ENCODE measurements at regions not wholly inside any gene's neighbourhood (a gene's known extent, or its start where the extent isn't known, plus 50 kb on each side); places are given as distances from the start of the nearest gene placed in this dataset.
"Not testable (repeated sequence)": the region's sequence is repeated elsewhere in the genome, so short reads cannot be mapped to it uniquely, and the experiment has no call there.

DNA sequence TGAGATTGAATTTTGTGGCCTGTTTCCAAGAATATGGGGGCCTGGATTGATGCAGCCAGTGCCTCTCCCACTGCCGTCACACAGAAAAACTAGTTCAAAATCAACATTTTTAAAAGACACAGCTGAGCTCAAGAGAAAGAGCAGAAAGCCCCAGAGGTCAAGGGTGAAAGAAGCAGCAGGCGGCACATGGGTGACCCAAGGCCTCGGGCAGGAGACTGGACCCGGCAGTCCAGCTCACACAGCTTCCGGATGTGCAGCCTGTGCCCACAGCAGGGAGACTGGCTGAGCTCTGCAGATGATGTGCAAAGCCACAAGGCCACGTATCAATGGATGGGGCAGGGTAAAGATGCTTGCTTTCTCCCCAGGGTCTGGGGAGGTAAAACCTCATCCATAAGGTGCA, 50.4 kb upstream of the RNF32 start:
- intact Hi-C loops (cut with DNase I) = no loop called here
- DNase-seq (ENCODE audit: low spot score) = no peak

DNA sequence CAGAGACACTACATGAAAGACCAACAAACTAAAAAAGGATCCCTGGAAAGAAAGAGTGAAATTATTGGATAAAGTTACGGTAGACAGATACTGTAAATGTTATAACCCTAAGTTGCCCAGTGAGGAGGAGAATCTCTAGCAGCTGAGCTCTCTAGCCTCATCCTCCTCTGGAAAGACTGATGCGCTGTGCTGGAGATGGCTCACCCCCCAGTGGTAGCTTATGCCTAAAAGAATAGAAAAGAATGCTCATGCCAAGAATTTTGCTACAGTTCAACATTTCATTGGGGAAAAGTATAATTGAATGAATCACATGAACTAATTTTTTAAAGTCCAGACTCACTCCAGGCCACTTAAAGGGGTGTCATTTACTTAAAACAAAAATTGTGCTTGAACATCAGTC, 50.8 kb upstream of the RNF32 start:
- no peak for DNase-seq (ENCODE audit: low spot score)
- intact Hi-C loops (cut with DNase I) = no loop called here

DNA sequence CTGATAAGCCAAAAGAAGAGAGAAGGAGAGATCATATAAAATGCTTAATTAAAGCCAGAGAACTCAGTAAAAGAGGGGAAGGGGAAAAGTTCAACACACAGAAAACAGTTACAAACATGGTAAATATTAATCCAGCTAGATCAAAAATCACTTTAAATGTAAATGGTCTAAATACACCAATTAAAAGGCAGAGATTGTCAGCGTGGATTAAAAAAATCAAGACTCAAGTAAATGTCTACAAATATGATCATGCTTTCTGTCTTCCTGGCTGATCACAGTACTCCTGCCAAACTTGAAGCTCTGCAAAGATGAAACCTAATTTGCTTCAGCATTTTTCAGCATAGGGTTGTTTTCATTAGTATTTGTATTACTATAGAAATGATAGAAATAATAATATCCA, 54.6 kb upstream of the RNF32 start:
- no peak for DNase-seq (ENCODE audit: low spot score)
- intact Hi-C loops (cut with DNase I) = no loop called here

DNA sequence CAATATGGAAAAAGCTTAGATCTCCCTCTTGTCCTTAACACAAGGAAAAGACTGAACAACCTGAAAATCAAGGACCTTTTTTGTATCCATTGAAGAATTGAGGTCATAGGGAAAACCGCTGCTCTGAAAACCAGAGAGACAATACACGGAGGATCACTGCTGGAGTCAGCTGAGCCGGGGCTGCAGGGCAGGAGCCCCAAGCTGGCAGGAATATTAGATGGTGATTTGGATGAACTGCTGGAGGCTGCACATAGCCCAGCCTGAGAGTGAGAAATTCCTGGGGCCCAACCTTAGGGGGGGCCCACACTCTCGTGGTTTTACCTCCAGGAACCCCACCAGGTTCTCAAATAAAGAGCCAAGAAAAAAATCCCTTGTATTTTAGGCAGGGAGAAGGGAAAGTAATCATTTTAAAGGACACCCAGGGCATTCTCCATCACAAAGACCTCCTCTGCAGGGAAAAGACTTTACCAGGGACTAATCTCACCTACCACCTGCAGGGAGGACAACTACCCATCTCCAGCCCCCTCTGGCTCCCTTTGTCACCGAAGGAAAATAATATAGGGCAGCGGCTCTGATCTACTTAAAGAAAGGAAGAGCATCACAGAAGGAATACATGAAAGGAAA, 55.4 kb upstream of the RNF32 start:
- no peak for DNase-seq (ENCODE audit: low spot score)
- intact Hi-C loops (cut with DNase I) = no loop called here

DNA sequence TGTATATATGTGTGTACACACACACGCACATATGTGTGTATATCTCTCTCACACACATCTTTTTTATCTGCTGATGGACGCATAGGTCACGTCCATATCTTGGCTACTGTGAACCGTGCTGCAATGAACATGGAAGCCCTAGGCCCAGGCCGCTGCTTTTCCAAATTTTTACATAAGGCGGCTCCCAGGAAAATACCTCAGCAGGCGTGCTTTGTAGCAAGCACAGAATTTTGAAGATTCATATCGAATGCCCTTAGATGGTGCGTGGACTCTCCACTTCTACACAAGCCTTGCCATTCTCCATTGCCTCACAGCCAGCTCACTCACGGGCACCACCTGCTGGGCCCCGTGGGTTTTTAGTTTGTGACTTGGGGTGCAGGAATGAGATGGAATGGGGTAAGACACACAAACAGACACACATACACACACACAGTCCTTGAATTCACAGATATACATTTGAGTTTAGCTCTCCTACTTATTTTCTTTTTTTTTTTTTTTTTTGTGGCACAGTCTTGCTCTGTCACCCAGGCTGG, 57.9 kb upstream of the RNF32 start:
- intact Hi-C loops (cut with DNase I) = no loop called here
- DNase-seq (ENCODE audit: low spot score) = no peak

DNA sequence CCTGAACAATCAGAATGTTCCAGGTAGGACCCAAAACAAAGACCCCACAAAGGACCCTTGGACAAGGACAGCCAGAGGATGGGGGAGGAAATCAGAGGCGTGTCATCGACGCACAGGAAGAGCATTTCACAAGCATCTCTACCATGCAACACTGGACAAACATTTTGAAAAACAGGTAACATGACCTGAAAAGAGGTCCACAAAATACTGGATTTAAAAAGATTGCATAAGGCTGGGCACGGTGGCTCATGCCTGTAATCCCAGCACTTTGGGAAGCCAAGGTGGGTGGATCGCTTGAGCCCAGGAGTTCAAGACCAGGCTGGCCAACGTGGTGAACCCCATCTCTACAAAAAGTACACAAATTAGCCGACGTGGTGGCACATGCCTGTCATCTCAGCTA, 60.5 kb upstream of the RNF32 start:
- intact Hi-C loops (cut with DNase I) = no loop called here
- no peak for DNase-seq (ENCODE audit: low spot score)

DNA sequence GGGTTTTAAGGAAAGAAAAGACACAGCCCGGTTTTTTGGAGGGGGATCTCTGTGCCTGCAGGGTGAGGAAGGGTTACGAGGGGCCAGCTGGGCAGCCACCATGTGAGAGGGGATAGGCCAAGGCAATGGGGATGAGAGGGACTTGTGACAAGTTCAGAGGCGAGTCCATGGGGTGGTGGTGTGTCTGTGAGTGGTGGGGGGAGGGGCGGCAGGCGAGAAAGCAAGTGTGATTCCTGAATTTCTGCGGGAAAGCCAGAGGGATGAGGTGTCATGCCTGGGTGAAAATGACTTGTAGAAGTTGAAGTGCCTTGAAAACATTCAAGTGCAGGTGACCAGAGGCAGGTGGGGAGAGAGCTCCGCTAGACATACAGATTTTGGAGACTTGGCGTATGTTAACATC, 61.0 kb upstream of the RNF32 start:
- intact Hi-C loops (cut with DNase I) = no loop called here
- DNase-seq (ENCODE audit: low spot score) = no peak

DNA sequence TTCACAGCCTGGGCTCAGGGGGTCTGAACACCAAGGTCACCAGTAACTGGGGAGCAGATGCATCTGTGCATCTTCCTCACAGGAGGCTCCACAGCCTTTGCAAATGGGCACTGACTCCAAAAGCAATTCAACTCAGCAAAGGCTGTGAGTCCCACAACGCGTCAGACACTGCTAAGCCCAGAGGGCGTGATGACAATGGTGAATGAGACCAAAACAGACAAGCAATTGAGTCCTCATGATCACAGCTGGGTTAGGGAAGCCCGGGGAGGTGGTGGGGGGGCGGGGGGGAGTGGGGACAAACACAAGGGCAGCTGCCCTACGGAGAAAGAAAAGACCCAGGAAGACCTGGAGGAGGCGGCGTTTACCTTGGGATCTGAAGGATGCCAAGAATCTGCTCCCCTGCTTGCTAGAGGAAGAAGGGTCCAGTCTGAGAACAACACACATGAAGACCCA, 61.6 kb upstream of the RNF32 start:
- intact Hi-C loops (cut with DNase I) = no loop called here
- DNase-seq (ENCODE audit: low spot score) = no peak

DNA sequence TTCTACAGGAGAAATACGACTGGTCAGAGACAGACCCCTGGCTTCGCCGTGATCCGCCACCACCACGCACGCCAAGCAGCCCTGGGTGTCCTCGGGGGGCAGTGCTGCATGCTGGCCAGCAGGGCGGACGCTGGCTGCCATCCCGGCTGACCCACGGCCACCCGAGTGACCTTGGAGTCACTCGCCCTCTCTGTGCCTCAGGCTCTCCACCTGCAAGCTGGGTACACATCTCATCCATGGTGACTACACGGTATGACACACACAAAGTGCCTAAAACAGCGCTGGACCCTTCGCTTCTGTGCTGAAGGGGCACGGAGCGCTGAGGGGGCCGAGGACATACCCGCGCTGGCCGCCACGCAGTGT, 62.0 kb upstream of the RNF32 start:
- intact Hi-C loops (cut with DNase I) = no loop called here
- DNase-seq (ENCODE audit: low spot score) = no peak

DNA sequence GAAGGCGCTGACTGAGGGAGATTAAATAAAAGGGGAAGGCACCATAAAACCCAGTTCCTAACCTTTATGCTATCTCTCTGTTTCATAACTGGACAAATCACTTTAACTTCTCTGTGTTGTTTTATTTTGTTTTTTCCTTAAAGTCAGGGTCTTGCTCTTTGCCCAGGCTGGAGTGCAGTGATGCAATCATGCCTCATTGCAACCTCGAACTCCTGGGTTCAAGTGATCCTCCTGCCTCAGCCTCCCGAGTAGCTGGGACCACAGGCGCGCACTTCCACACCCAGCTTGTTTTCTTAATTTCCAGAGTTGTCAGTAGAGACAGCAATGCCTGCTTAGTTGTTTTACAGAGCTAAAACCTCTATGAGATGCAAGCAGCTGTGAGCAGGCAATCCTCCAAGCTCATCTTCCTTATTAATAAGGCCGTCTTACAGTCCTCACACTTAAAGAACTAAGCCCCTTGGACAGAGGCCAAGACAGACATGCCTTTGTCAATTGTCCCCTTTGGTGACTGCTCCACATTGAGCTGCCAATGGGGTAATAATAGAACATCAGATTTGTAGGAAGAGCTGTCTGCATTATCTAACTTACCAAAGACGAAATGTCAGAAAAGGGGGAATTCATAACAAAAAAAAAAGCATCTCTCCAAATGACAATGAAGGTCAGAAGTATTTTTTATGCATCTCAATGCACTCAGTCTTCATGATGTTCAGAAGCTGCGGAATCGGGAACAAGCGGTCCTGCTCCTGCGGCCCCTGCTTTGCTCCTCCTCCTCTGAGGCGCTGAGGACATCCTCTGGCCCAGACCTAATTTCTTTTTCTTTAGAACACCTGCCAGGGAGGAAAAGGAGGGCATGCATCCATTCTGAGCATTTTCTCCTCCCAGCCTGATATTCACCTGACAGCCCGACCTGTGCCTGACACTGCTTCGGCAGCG, 62.7 kb upstream of the RNF32 start:
- no peak for DNase-seq (ENCODE audit: low spot score)
- intact Hi-C loops (cut with DNase I) = no loop called here

DNA sequence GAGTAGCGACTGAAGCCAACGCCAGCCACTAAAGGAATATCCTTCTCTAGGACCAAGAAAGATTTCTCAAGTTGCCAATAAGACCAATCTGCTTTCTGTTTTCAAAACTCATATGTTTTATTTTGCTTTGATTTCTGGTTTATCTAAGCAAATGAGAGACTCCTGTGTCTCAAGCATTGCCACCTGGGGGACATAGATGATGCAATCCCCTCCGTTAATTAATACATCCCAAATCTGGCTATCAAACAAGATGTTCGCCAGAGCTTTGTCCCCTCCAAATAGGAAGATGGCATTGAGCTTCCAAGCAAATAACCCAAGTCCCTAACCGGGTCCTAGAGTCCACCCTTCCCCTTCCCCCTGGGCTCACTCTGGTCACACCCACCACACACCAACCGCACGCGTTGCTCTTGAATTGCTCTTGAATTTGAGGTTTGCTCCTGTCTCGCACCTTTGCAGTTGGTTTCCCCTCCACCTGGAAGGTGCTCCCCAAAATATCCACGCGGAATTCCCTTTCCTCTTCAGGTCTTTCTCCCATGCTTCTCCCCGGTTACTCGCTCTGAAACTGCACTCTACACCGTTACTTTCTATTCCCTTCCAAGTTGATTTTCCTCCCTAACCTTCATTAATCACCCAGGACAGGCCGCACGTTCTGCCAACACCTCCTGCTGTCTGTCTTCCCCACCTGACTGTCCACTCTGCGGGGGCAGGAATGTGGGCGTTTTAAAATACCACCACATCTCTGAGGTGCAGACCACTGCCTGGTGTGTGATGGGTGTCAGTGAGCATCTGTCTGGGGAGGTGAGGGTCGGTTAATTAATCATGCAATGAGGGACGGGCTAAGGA, 64.1 kb upstream of the RNF32 start:
- intact Hi-C loops (cut with DNase I) = no loop called here

DNA sequence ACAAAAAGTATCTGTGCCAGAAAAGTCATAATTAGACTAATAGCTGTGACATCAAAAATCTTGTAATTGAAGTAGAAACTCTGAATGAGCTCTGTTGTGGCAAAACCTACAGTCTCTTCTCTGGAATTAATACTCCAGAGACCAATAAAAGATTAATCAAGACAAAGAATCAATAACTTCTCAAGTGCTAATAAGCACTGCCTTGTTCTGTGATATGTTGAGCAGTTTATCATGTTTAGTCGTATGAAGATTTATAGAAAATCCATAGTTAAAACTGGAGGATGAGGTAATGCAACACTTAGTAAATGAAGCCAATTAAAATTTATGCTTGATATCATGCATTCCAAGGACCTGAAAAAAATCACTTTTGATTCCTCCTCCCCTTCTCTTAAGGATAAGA, 72.3 kb upstream of the RNF32 start:
- DNase-seq (ENCODE audit: low spot score) = no peak
- intact Hi-C loops (cut with DNase I) = no loop called here

More for the DNA sequence above, 64.1 kb upstream of the RNF32 start:
- no peak for DNase-seq (ENCODE audit: low spot score)

DNA sequence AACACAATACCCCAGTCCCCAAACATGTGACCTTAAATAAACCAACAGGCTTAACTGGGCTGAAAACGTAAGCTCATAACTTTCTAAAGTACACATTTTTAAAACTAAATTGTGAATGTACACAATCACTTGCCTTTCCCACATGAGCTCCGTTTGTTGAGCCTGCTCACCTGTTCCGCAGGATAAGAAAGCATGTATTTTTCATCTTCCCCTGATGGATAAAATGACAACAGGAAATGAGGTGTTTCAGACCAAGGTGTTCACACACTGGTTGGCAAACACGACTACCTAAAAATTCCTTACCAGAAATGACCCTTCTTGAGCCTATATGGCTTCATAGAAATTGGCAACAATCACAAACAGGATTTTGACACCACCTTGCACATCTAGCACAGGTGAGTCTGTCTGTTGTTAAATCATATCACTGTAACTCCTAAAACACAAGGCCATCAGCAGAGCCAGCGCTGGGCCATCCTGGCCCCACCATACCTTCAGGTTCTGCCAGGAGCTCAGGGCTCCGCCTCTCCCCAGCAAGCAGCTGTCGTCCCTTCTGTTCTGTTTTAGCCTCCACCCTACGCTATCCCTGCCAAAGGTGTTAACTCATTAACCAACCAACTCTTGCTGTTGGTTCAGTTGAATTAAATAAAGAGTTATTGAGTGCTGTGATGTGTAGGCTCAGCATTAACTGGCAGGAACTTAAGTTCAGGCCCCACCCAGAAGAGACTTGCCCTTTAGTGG, 73.6 kb upstream of the RNF32 start:
- DNase-seq (ENCODE audit: low spot score) = no peak
- intact Hi-C loops (cut with DNase I) = no loop called here

DNA sequence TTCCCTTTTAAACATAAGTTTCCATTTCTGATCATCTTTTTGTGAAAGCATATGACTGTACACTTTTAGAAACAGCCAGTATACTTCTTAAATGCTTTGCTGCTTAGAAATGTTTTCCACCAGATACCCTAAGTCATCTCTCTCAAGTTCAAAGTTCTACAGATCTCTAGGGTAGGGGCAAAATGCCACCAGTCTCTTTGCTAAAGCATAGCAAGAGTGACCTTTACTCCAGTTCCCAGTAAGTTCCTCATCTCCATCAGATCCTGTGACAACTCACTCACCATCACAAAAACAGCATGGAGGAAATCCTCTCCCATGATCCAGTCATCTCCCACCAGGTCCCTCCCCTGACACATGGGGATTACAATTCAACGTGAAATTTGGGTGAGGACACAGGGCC, 75.6 kb upstream of the RNF32 start:
- DNase-seq (ENCODE audit: low spot score); intact Hi-C loops (cut with DNase I): not testable (repeated sequence)

DNA sequence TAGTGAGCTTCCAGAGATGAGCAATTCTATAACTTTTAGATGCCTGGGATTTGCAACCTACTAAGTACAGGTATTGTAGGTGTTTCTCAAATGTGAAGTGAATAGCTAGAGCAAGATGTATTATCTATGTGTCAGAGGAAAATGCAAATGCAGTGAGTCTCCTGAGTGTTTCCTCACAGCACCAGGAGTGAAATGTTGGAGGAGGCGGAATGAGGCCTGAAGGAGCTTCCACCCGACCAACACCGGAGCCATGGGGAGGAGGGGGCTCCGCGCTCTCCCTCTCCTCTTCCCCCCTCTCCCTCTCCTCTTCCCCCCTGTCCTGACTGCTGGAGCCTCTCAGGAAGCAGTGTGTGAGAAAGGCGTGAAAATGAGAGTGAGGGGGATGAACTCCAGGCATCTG, 79.9 kb upstream of the RNF32 start:
- DNase-seq (ENCODE audit: low spot score) = no peak
- intact Hi-C loops (cut with DNase I) = no loop called here

DNA sequence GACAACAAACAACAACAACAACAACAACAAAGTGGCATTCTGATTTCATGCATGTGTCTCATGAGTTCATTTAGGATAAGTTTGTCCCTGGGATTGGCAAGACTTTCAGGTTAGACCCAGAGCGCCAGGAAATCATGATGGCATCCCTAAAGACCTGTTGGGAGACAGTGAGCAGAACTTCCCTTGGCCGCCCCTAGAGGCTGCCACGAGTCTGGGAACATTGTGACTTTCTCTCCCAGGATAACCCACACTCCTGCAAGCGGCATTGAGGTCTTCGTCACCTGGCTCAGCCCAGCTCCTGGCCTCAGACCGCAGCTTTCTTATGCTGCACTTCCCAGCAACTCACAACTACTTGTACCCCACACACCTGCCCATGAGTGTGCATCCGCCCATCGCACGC, 80.5 kb upstream of the RNF32 start:
- intact Hi-C loops (cut with DNase I) = no loop called here
- no peak for DNase-seq (ENCODE audit: low spot score)

DNA sequence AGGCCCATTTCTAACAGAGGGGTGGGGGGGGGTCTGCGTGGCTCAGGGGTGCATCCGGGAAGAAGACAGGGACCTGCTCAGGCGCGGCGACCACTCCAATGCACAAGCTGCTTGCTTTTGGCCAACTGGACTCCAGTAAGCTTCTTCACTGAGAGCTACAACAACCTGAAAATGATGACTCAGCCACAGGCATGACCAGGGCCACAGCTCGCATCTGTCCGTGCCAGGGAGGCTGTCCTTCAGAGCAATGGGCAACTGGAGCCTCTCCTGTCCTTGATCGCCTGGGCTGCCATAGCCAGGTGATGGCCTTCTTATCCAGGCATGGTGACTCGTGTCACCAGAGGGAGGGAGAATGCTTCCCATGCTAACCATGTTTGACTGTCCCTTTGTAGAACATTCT, 81.6 kb upstream of the RNF32 start:
- intact Hi-C loops (cut with DNase I) = no loop called here
- DNase-seq (ENCODE audit: low spot score) = no peak

DNA sequence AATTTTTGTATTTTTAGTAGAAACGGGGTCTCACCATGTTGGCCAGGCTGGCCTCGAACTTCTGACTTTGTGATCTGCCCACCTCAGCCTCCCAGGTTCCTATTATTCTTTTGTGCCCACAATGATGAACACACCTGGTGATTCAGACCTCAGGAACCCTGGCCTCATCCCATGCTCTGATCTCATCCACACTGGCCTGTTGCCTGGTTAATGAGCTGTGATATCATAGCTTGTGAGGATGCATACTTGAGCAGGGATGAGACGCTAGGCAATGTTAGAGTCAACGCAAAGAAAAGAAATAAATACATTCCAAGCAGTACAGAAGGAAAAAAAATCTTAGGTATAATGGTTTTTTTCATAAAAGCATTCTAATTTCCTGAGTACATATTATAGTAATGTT, 82.4 kb upstream of the RNF32 start:
- DNase-seq (ENCODE audit: low spot score) = no peak
- intact Hi-C loops (cut with DNase I) = no loop called here

DNA sequence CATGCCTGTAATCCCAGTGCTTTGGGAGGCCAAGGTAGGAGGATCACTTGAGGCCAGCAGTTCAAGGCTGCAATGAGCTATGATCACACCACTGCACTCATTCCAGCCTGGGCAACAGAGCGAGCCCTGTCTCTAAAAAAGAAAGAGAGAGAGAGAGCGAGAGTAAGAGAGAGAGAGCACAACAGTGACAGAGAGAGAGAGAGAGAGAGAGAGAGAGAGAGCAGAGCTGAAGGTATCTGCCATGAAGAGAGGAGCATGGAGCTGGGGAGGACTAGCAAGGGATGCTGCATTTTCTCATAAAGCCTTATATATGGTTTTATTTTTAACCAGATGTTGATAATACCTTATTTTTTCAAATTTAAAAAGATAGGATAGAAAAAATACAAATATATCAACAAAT, 84.5 kb upstream of the RNF32 start:
- intact Hi-C loops (cut with DNase I) = no loop called here
- no peak for DNase-seq (ENCODE audit: low spot score)

All from posterior vena cava (tissue), 2 donors.